ENCODE measurements at regions not wholly inside any gene's neighbourhood (a gene's known extent, or its start where the extent isn't known, plus 50 kb on each side); places are given as distances from the start of the nearest gene placed in this dataset.
"Not testable (repeated sequence)": the region's sequence is repeated elsewhere in the genome, so short reads cannot be mapped to it uniquely, and the experiment has no call there.

GRCh38 chr9:109994141-109994540, 213.8 kb downstream of the C9orf152 start:
- TF ChIP-seq CTCF (IDR thresholded peaks at IDR 0.05; ENCODE audit: borderline replicate concordance, control extremely low read depth, extremely low read depth, insufficient read depth, missing control alignments): no peak
- DNase-seq (ENCODE audit: low spot score): no peak
- in situ Hi-C loops (cut with MboI; ENCODE audit: low sequenced_read_pairs, unreplicated experiment): no loop called here

- no peak for TF ChIP-seq CTCF (IDR thresholded peaks at IDR 0.05; ENCODE audit: borderline replicate concordance, control extremely low read depth, extremely low read depth, insufficient read depth, missing control alignments)
- in situ Hi-C loops (cut with MboI; ENCODE audit: low sequenced_read_pairs, unreplicated experiment): no loop called here
- no peak for DNase-seq (ENCODE audit: low spot score)
These were observed 210.9 kb downstream of the C9orf152 start for GRCh38 chr9:109996936-109997580.

- in situ Hi-C loops (cut with MboI; ENCODE audit: low sequenced_read_pairs, unreplicated experiment): no loop called here
- no peak for DNase-seq (ENCODE audit: low spot score)
- TF ChIP-seq CTCF (IDR thresholded peaks at IDR 0.05; ENCODE audit: borderline replicate concordance, control extremely low read depth, extremely low read depth, insufficient read depth, missing control alignments): no peak
These were observed 210.3 kb downstream of the C9orf152 start for GRCh38 chr9:109997682-109998081.

GRCh38 chr9:110005521-110005920, 202.4 kb downstream of the C9orf152 start:
- DNase-seq (ENCODE audit: low spot score); in situ Hi-C loops (cut with MboI; ENCODE audit: low sequenced_read_pairs, unreplicated experiment): not testable (repeated sequence)

GRCh38 chr9:110006657-110007056, 201.3 kb downstream of the C9orf152 start:
- no peak for DNase-seq (ENCODE audit: low spot score)
- no peak for TF ChIP-seq CTCF (IDR thresholded peaks at IDR 0.05; ENCODE audit: borderline replicate concordance, control extremely low read depth, extremely low read depth, insufficient read depth, missing control alignments)
- in situ Hi-C loops (cut with MboI; ENCODE audit: low sequenced_read_pairs, unreplicated experiment): no loop called here

- DNase-seq (ENCODE audit: low spot score): peak; percentile 39
- TF ChIP-seq CTCF (IDR thresholded peaks at IDR 0.05; ENCODE audit: borderline replicate concordance, control extremely low read depth, extremely low read depth, insufficient read depth, missing control alignments): no peak
- in situ Hi-C loops (cut with MboI; ENCODE audit: low sequenced_read_pairs, unreplicated experiment): no loop called here
These were observed 200.3 kb downstream of the C9orf152 start for GRCh38 chr9:110007477-110008270.

- peak; percentile 15 for DNase-seq (ENCODE audit: low spot score)
- TF ChIP-seq CTCF (IDR thresholded peaks at IDR 0.05; ENCODE audit: borderline replicate concordance, control extremely low read depth, extremely low read depth, insufficient read depth, missing control alignments): no peak
- in situ Hi-C loops (cut with MboI; ENCODE audit: low sequenced_read_pairs, unreplicated experiment): no loop called here
These were observed 199.3 kb downstream of the C9orf152 start for GRCh38 chr9:110008663-110009062.

Data from GM13976 (cell line).